Lung (tissue), 11 donors: ENCODE measurements at regions not wholly inside any gene's neighbourhood (a gene's known extent, or its start where the extent isn't known, plus 50 kb on each side); places are given as distances from the start of the nearest gene placed in this dataset.

Experiments used
- ATAC-seq: fragments of 200-7000 bp; cut with Tn5 transposase; one replicate; pipeline ENCODE4 v1.9.1; 2020; ENCODE audit warnings: moderate number of reproducible peaks; ENCODE audit not compliant: insufficient read depth, low FRiP score
- DNase-seq, 3 donors: peaks; one replicate each; pipeline ENCODE4 v3.0.0-alpha.2; 2013 to 2017
- H3K27ac ChIP-seq, 2 donors: one replicate each; pipeline ENCODE4 v1.5.1; 2013; ENCODE audit warnings: mild to moderate bottlenecking in 2 of 2, moderate library complexity in 2 of 2, control low read depth in 1 of 2, inconsistent platforms in 1 of 2, low read depth in 1 of 2, low read length in 1 of 2
- H3K27me3 ChIP-seq, 3 donors: one replicate each; pipeline ENCODE4 v1.5.1; 2013; ENCODE audit warnings: low read length in 2 of 3; ENCODE audit not compliant: control insufficient read depth in 3 of 3, insufficient read depth in 3 of 3
- H3K36me3 ChIP-seq, 4 donors: one replicate each; pipeline ENCODE4 v1.5.1; 2013; ENCODE audit warnings: low read length in 4 of 4, mild to moderate bottlenecking in 1 of 4, moderate library complexity in 1 of 4; ENCODE audit not compliant: control insufficient read depth in 4 of 4, insufficient read depth in 4 of 4
- H3K4me1 ChIP-seq, 5 donors: one replicate each; pipeline ENCODE4 v1.5.1; 2013; ENCODE audit warnings: low read length in 5 of 5, mild to moderate bottlenecking in 2 of 5, moderate library complexity in 1 of 5; ENCODE audit not compliant: control insufficient read depth in 5 of 5, insufficient read depth in 5 of 5
- H3K4me3 ChIP-seq: one replicate; pipeline ENCODE4 v1.5.1; 2013; ENCODE audit warnings: mild to moderate bottlenecking, control low read depth, moderate library complexity
- H3K9ac ChIP-seq, 2 donors: one replicate each; pipeline ENCODE4 v1.5.1; 2013; ENCODE audit warnings: low read length in 2 of 2, control low read depth in 1 of 2; ENCODE audit not compliant: insufficient read depth in 1 of 2
- H3K9me3 ChIP-seq, 4 donors: one replicate each; pipeline ENCODE4 v1.5.1; 2013; ENCODE audit warnings: low read length in 3 of 4, mild to moderate bottlenecking in 1 of 4, moderate library complexity in 1 of 4; ENCODE audit not compliant: control insufficient read depth in 4 of 4, insufficient read depth in 3 of 4
- WGBS, 2 donors: extraction: QIAGEN DNeasy Blood & Tissue Kit; methylation state at CpG; one replicate each; pipeline ENCODE4 v1.1.7; 2013; 5-methylcytosine and 5-hydroxymethylcytosine counted together
- TF ChIP-seq, protein P1 (sequence below): IDR thresholded peaks from 2 replicates; pipeline ENCODE4 v1.5.1; 2012; ENCODE audit warnings: mild to moderate bottlenecking; ENCODE audit errors: control extremely low read depth, extremely low read depth
- donor health status: control.
- donor health status: control.
- donor health status: Bipolar disorder and iron deficiency.
- donor health status: healthy.
- donor health status: DM: yes; HTN: yes; CAD: no.

DNA sequence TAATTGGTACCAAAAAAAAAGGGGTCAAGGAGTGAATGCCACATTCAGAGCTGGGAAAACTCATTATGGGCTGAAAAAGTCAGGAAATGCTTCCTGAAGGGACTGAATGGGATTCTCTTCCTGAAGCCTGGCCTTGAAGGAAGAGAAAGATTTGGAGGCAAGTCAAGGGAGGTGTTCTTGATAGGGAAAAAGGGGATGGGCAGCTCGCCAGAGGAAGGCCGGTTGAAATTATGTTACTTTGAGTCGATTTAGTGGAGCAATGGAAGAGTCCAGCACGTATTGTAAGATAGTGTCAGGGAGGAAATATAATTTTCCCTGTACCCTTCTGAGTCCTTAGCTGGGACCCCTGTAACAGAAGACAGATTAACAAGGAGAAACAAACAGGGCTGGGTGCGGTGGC, 94.1 kb upstream of the CALM2 start:
- Histone ChIP-seq H3K27ac (peak overlapping the region in 1 of 2 donors; percentile 72), H3K9me3 (no peaks in the 10 kb centered on the region), H3K9ac (no peak overlapping the region), H3K36me3 (no peaks in the 10 kb centered on the region), H3K4me3 (no peak overlapping the region), H3K27me3 (no peaks in the 10 kb centered on the region), H3K4me1 (peaks cover 0 to 24% (median 5%) of the 10 kb centered on the region in 5 donors)
- no peak for ATAC-seq
- DNase-seq, result no peak
- 80 to 90% methylated on average over 5 of the region's 5 CpGs for WGBS, 2 donors
- TF ChIP-seq, protein P1, sequence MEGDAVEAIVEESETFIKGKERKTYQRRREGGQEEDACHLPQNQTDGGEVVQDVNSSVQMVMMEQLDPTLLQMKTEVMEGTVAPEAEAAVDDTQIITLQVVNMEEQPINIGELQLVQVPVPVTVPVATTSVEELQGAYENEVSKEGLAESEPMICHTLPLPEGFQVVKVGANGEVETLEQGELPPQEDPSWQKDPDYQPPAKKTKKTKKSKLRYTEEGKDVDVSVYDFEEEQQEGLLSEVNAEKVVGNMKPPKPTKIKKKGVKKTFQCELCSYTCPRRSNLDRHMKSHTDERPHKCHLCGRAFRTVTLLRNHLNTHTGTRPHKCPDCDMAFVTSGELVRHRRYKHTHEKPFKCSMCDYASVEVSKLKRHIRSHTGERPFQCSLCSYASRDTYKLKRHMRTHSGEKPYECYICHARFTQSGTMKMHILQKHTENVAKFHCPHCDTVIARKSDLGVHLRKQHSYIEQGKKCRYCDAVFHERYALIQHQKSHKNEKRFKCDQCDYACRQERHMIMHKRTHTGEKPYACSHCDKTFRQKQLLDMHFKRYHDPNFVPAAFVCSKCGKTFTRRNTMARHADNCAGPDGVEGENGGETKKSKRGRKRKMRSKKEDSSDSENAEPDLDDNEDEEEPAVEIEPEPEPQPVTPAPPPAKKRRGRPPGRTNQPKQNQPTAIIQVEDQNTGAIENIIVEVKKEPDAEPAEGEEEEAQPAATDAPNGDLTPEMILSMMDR, result no peak

DNA sequence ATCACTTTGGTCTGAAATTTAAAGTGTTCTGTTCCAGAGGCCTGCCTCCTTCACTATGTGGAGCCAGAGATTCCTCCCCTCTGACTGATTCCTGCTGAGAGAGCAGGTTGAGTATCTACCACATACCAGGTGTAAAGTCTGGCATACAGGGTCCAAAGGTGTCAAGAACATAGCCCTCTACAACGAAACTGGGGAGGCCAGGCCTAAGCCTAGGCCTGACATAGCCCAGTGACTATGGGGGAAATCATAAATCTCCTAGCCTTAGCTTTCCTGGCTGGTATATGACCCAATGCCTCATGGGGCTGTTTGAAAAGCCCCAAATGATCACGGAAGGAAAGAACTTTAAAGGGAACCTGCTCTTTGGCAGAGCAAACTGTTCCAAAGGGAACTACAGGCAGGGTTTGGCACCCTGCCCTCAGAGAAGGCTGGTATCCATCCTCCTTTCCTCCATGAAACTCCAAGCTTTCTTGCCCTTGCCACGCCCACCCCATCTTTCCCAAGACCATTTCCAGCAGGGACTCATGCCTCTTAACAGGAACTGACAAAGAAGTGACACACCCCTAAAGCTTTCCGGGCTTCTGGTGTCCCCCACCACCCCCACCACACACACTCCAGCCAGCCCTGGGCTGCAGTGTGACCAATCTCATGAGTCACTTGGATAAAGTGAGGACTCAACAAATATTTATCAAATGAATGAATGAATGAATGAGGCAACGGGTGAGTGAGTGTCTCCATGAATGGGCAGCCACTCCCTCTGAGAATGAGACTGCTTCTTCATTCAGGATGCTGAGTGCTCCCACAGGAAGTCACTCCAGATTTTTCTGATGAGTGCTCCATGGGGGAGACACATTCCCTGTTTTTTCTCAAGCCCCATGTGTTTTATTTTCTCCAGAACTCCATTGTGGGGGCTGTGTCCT, 93.3 kb upstream of the CALM2 start:
- 51 to 62% methylated on average over 5 of the region's 5 CpGs for WGBS, 2 donors
- H3K4me1 ChIP-seq, result peaks cover 0 to 24% (median 7%) of the 10 kb centered on the region in 5 donors
- DNase-seq (no peak), ATAC-seq (peak; percentile 81)
- no peaks in the 10 kb centered on the region for H3K27me3 ChIP-seq
- H3K4me3 ChIP-seq, result no peak overlapping the region
- no peaks in the 10 kb centered on the region for H3K36me3 ChIP-seq
- H3K9me3 ChIP-seq, result no peaks in the 10 kb centered on the region
- TF ChIP-seq, protein P1, result no peak
- H3K9ac ChIP-seq, result no peak overlapping the region
- peak overlapping the region; percentile 72 to 75 for H3K27ac ChIP-seq

DNA sequence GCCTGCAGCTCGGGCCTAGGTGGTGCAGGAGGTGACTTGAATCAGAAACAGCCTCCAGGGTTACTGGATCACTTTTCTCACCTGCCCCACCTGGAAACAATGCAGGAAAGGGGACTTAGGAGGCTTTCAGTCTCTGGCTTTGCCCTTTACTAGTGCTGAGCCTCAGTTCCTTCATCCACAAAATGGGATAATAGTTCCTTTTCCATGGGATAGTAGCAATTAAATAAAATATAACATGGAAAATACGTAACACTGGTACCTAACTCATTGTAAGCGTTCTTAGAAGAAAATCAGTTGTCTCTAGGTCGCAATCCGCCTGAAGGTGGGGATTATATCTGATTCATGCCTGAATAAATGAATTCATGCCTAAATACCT, 91.4 kb upstream of the CALM2 start:
- H3K4me3 ChIP-seq, result no peak overlapping the region
- no peaks in the 10 kb centered on the region for H3K27me3 ChIP-seq
- H3K9me3 ChIP-seq, result no peaks in the 10 kb centered on the region
- DNase-seq (no peak), ATAC-seq (no peak)
- no peaks in the 10 kb centered on the region for H3K36me3 ChIP-seq
- H3K9ac ChIP-seq, result no peak overlapping the region
- TF ChIP-seq, protein P1, result no peak
- 94 to 98% methylated on average over 5 of the region's 5 CpGs for WGBS, 2 donors
- H3K27ac ChIP-seq, result no peak overlapping the region
- H3K4me1 ChIP-seq, result peaks cover 0 to 18% (median 7%) of the 10 kb centered on the region in 5 donors
